WTC11 (cell line): ENCODE measurements at regions not wholly inside any gene's neighbourhood (a gene's known extent, or its start where the extent isn't known, plus 50 kb on each side); places are given as distances from the start of the nearest gene placed in this dataset.

ENCODE experiments used
- ATAC-seq: fragments of 200-7000 bp; cut with Tn5 transposase; 2 replicates; pipeline ENCODE4 v1.10.0; 2021; ENCODE audit warnings: mild to moderate bottlenecking, moderate library complexity
- CTCF ChIA-PET: fragments of 300-600 bp; sonication (Branson Sonifier 250); formaldehyde crosslinking; loops from one replicate; lab custom pipeline; 2021; ENCODE audit warnings: antibody characterized with exemption; lab: Charles Lee
- POLR2A ChIA-PET: fragments of 350-600 bp; sonication (Branson Sonifier 250); formaldehyde crosslinking; loops from one replicate; lab custom pipeline; 2021; ENCODE audit warnings: antibody characterized with exemption; lab: Charles Lee
- DNase-seq: peaks from one replicate; pipeline ENCODE4 v3.0.0; 2021; ENCODE audit warnings: low spot score
- H3K27ac Mint-ChIP-seq: 2 replicates; pipeline ENCODE4 v1.8.0; 2021; ENCODE audit warnings: mixed read lengths
- H3K27me3 Mint-ChIP-seq: 2 replicates; pipeline ENCODE4 v1.8.0; 2021; ENCODE audit warnings: low read depth, mild to moderate bottlenecking, moderate library complexity, mixed read lengths
- H3K36me3 Mint-ChIP-seq: 2 replicates; pipeline ENCODE4 v1.8.0; 2021; ENCODE audit warnings: mixed read lengths
- H3K4me1 Mint-ChIP-seq: 2 replicates; pipeline ENCODE4 v1.8.0; 2022; ENCODE audit warnings: mixed read lengths
- H3K4me3 Mint-ChIP-seq: 2 replicates; pipeline ENCODE4 v1.8.0; 2021; ENCODE audit warnings: mild to moderate bottlenecking, moderate library complexity, mixed read lengths
- H3K9me3 Mint-ChIP-seq: 2 replicates; pipeline ENCODE4 v1.8.0; 2021; ENCODE audit warnings: mixed read lengths
- EMX1 ChIP-seq: fragments of 250-450 bp; sonication (Bioruptor Pico); IDR thresholded peaks from 2 replicates; pipeline ENCODE4 v1.8.0; 2021; ENCODE audit warnings: mild to moderate bottlenecking
- OVOL2 ChIP-seq: fragments of 250-450 bp; sonication (Bioruptor Pico); IDR thresholded peaks from 2 replicates; pipeline ENCODE4 v1.9.0; 2021; ENCODE audit warnings: mild to moderate bottlenecking, borderline replicate concordance
- PRRX2 ChIP-seq: fragments of 250-450 bp; sonication (Bioruptor Pico); IDR thresholded peaks from 2 replicates; pipeline ENCODE4 v1.8.0; 2021; ENCODE audit warnings: mild to moderate bottlenecking
- TEAD1 ChIP-seq: sonication (generic); formaldehyde crosslinking; IDR thresholded peaks from 2 replicates; pipeline ENCODE4 v1.8.0; 2022; ENCODE audit warnings: mild to moderate bottlenecking, missing genetic modification reagents
- ZNF121 ChIP-seq: sonication (generic); formaldehyde crosslinking; IDR thresholded peaks from 2 replicates; pipeline ENCODE4 v1.8.0; 2023; ENCODE audit warnings: missing genetic modification reagents
- ZNF263 ChIP-seq: sonication (generic); formaldehyde crosslinking; IDR thresholded peaks from 2 replicates; pipeline ENCODE4 v1.8.1; 2022; ENCODE audit warnings: low read depth, mild to moderate bottlenecking, moderate library complexity, missing genetic modification reagents
- ZNF671 ChIP-seq: fragments of 250-450 bp; sonication (Bioruptor Pico); IDR thresholded peaks from 2 replicates; pipeline ENCODE4 v1.8.0; 2021; ENCODE audit warnings: mild to moderate bottlenecking
- TF ChIP-seq, protein P1 (sequence below): sonication (generic); formaldehyde crosslinking; IDR thresholded peaks from 2 replicates; pipeline ENCODE4 v1.8.0; 2022; ENCODE audit warnings: mild to moderate bottlenecking, missing genetic modification reagents
- TF ChIP-seq, protein P2 (sequence below): sonication (generic); formaldehyde crosslinking; IDR thresholded peaks from 2 replicates; pipeline ENCODE4 v1.8.1; 2023; ENCODE audit warnings: mild to moderate bottlenecking, missing genetic modification reagents, moderate library complexity
- TF ChIP-seq, protein P3 (sequence below): sonication (generic); formaldehyde crosslinking; IDR thresholded peaks from 2 replicates; pipeline ENCODE4 v1.8.1; 2022; ENCODE audit warnings: low read depth, mild to moderate bottlenecking, moderate library complexity, missing genetic modification reagents, borderline replicate concordance
- TF ChIP-seq, protein P4 (sequence below): sonication (generic); formaldehyde crosslinking; IDR thresholded peaks from 2 replicates; pipeline ENCODE4 v1.8.1; 2023; ENCODE audit warnings: mild to moderate bottlenecking, missing genetic modification reagents, borderline replicate concordance
- TF ChIP-seq, protein P5 (sequence below): sonication (generic); formaldehyde crosslinking; IDR thresholded peaks from 2 replicates; pipeline ENCODE4 v1.8.1; 2022; ENCODE audit warnings: mild to moderate bottlenecking, missing genetic modification reagents, moderate library complexity, borderline replicate concordance
- TF ChIP-seq, protein P6 (sequence below): sonication (generic); formaldehyde crosslinking; IDR thresholded peaks from 2 replicates; pipeline ENCODE4 v1.8.1; 2022; ENCODE audit warnings: mild to moderate bottlenecking, moderate library complexity, missing genetic modification reagents
- TF ChIP-seq, protein P7 (sequence below): sonication (generic); formaldehyde crosslinking; IDR thresholded peaks from 2 replicates; pipeline ENCODE4 v1.8.0; 2023; ENCODE audit warnings: missing genetic modification reagents, mild to moderate bottlenecking, borderline replicate concordance

DNA sequence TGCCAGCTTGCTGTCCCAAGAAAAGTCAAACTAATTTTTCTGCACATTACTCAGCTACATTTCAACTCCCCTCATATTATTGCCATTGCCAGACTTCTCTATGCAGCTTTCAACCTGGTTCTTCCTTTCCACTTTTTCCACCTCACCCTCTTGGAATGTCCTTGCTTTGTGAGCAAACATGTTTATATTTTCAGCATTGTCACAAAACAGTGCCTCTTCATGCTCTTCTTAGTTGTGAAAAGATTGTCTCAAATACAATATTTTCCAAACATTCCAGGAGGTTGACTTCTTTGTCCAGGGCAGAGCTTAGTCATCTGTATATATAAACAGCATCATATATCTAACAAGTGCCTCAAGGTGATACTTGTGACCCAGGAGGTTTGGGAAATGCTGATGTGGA lies 803.3 kb upstream of the CELF4 start:
- no peak for DNase-seq
- H3K9me3 Mint-ChIP-seq = no peaks in the 10 kb centered on the region
- H3K4me1 Mint-ChIP-seq = peaks cover 37% of the 10 kb centered on the region
- no peak for ATAC-seq
- H3K4me3 Mint-ChIP-seq = no peak overlapping the region
- TF ChIP-seq ZNF121 (CRISPR knock-in tag) (no peak), OVOL2 (no peak), ZNF263 (CRISPR knock-in tag) (no peak)
- TF ChIP-seq, protein P1, sequence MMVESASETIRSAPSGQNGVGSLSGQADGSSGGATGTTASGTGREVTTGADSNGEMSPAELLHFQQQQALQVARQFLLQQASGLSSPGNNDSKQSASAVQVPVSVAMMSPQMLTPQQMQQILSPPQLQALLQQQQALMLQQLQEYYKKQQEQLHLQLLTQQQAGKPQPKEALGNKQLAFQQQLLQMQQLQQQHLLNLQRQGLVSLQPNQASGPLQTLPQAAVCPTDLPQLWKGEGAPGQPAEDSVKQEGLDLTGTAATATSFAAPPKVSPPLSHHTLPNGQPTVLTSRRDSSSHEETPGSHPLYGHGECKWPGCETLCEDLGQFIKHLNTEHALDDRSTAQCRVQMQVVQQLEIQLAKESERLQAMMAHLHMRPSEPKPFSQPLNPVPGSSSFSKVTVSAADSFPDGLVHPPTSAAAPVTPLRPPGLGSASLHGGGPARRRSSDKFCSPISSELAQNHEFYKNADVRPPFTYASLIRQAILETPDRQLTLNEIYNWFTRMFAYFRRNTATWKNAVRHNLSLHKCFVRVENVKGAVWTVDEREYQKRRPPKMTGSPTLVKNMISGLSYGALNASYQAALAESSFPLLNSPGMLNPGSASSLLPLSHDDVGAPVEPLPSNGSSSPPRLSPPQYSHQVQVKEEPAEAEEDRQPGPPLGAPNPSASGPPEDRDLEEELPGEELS (CRISPR knock-in tag) = no peak
- TF ChIP-seq, protein P2, sequence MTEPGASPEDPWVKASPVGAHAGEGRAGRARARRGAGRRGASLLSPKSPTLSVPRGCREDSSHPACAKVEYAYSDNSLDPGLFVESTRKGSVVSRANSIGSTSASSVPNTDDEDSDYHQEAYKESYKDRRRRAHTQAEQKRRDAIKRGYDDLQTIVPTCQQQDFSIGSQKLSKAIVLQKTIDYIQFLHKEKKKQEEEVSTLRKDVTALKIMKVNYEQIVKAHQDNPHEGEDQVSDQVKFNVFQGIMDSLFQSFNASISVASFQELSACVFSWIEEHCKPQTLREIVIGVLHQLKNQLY = no peak
- TF ChIP-seq, protein P3, sequence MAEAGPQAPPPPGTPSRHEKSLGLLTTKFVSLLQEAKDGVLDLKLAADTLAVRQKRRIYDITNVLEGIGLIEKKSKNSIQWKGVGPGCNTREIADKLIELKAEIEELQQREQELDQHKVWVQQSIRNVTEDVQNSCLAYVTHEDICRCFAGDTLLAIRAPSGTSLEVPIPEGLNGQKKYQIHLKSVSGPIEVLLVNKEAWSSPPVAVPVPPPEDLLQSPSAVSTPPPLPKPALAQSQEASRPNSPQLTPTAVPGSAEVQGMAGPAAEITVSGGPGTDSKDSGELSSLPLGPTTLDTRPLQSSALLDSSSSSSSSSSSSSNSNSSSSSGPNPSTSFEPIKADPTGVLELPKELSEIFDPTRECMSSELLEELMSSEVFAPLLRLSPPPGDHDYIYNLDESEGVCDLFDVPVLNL (CRISPR knock-in tag) = no peak
- H3K27ac Mint-ChIP-seq = no peak overlapping the region
- POLR2A ChIA-PET = no interaction called here
- CTCF ChIA-PET = no interaction called here
- no peaks in the 10 kb centered on the region for H3K36me3 Mint-ChIP-seq
- H3K27me3 Mint-ChIP-seq = no peaks in the 10 kb centered on the region

DNA sequence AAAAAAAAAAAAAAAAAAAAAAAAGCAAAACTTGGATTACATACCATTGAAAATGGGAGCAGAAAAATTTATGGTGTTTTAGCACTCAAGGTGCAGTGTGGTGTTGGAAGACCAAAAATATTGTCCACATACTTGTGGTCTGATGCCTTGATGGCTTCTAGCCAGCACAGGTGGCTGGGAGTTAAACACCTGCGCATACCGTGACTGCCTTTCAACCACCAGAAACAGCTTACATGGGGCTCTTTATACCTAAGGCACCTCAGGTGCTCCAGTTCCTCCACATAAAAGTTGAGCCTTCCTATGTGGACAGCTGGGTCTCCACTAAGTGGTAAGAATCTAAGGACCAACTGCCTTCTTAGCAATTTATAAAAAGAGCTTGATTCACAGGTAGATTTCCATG lies 802.6 kb upstream of the CELF4 start:
- ChIA-PET CTCF (no interaction called here), POLR2A (no interaction called here)
- Mint-ChIP-seq H3K4me1 (peaks cover 37% of the 10 kb centered on the region), H3K9me3 (no peaks in the 10 kb centered on the region), H3K36me3 (no peaks in the 10 kb centered on the region), H3K27me3 (no peaks in the 10 kb centered on the region), H3K4me3 (no peak overlapping the region), H3K27ac (no peak overlapping the region)
- DNase-seq (no peak), ATAC-seq (no peak)
- TF ChIP-seq TEAD1 (CRISPR knock-in tag) (no peak), PRRX2 (CRISPR knock-in tag) (no peak), ZNF671 (CRISPR knock-in tag) (no peak), EMX1 (no peak)
- TF ChIP-seq, protein P4, sequence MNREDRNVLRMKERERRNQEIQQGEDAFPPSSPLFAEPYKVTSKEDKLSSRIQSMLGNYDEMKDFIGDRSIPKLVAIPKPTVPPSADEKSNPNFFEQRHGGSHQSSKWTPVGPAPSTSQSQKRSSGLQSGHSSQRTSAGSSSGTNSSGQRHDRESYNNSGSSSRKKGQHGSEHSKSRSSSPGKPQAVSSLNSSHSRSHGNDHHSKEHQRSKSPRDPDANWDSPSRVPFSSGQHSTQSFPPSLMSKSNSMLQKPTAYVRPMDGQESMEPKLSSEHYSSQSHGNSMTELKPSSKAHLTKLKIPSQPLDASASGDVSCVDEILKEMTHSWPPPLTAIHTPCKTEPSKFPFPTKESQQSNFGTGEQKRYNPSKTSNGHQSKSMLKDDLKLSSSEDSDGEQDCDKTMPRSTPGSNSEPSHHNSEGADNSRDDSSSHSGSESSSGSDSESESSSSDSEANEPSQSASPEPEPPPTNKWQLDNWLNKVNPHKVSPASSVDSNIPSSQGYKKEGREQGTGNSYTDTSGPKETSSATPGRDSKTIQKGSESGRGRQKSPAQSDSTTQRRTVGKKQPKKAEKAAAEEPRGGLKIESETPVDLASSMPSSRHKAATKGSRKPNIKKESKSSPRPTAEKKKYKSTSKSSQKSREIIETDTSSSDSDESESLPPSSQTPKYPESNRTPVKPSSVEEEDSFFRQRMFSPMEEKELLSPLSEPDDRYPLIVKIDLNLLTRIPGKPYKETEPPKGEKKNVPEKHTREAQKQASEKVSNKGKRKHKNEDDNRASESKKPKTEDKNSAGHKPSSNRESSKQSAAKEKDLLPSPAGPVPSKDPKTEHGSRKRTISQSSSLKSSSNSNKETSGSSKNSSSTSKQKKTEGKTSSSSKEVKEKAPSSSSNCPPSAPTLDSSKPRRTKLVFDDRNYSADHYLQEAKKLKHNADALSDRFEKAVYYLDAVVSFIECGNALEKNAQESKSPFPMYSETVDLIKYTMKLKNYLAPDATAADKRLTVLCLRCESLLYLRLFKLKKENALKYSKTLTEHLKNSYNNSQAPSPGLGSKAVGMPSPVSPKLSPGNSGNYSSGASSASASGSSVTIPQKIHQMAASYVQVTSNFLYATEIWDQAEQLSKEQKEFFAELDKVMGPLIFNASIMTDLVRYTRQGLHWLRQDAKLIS (CRISPR knock-in tag) = no peak
- TF ChIP-seq, protein P5, sequence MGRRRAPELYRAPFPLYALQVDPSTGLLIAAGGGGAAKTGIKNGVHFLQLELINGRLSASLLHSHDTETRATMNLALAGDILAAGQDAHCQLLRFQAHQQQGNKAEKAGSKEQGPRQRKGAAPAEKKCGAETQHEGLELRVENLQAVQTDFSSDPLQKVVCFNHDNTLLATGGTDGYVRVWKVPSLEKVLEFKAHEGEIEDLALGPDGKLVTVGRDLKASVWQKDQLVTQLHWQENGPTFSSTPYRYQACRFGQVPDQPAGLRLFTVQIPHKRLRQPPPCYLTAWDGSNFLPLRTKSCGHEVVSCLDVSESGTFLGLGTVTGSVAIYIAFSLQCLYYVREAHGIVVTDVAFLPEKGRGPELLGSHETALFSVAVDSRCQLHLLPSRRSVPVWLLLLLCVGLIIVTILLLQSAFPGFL (CRISPR knock-in tag) = no peak
- TF ChIP-seq, protein P6, sequence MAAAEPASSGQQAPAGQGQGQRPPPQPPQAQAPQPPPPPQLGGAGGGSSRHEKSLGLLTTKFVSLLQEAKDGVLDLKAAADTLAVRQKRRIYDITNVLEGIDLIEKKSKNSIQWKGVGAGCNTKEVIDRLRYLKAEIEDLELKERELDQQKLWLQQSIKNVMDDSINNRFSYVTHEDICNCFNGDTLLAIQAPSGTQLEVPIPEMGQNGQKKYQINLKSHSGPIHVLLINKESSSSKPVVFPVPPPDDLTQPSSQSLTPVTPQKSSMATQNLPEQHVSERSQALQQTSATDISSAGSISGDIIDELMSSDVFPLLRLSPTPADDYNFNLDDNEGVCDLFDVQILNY = no peak
- TF ChIP-seq, protein P2 = no peak
- TF ChIP-seq, protein P7, sequence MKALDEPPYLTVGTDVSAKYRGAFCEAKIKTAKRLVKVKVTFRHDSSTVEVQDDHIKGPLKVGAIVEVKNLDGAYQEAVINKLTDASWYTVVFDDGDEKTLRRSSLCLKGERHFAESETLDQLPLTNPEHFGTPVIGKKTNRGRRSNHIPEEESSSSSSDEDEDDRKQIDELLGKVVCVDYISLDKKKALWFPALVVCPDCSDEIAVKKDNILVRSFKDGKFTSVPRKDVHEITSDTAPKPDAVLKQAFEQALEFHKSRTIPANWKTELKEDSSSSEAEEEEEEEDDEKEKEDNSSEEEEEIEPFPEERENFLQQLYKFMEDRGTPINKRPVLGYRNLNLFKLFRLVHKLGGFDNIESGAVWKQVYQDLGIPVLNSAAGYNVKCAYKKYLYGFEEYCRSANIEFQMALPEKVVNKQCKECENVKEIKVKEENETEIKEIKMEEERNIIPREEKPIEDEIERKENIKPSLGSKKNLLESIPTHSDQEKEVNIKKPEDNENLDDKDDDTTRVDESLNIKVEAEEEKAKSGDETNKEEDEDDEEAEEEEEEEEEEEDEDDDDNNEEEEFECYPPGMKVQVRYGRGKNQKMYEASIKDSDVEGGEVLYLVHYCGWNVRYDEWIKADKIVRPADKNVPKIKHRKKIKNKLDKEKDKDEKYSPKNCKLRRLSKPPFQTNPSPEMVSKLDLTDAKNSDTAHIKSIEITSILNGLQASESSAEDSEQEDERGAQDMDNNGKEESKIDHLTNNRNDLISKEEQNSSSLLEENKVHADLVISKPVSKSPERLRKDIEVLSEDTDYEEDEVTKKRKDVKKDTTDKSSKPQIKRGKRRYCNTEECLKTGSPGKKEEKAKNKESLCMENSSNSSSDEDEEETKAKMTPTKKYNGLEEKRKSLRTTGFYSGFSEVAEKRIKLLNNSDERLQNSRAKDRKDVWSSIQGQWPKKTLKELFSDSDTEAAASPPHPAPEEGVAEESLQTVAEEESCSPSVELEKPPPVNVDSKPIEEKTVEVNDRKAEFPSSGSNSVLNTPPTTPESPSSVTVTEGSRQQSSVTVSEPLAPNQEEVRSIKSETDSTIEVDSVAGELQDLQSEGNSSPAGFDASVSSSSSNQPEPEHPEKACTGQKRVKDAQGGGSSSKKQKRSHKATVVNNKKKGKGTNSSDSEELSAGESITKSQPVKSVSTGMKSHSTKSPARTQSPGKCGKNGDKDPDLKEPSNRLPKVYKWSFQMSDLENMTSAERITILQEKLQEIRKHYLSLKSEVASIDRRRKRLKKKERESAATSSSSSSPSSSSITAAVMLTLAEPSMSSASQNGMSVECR (CRISPR knock-in tag) = no peak
